ENCODE measurements at regions not wholly inside any gene's neighbourhood (a gene's known extent, or its start where the extent isn't known, plus 50 kb on each side); places are given as distances from the start of the nearest gene placed in this dataset.

DNA sequence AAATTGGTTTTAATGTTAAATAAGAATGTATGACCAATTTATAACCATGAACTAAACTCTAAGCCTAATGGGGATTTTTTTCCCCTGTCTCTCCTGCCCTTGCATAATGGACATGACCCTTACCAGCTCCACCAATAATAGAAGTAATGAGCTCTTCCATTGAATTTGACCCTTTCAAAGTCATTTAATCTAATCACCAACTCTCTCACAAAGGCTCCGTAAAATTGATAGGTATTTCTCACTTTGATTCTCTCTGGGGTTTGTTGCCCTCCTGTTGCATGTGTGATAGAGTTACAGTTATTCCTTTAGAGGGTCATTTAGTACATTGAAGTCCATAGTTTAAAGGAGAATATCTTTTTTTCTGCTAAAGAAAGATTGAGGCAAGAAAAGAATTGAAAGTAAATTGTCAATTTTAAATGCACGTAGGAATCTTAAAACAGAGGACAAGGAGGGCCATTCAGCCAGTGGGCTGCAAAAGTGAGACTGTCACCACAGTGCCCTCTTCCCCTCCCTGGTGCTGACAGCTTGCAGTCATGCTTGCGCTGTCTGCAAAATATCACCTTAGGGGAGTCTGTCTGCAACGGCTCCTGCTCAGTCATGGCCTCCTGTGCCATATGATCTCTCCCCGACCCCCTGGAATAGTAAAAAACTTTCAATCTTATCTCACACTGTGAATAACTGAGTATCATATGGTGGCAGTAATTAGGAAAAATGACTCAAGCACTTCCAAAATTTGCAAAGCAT lies 307.5 kb upstream of the GNPDA2 start:
- H3K36me3 ChIP-seq (ENCODE audit: insufficient read depth): no peaks in the 10 kb centered on the region
- no peak overlapping the region for H3K27ac ChIP-seq
- TF ChIP-seq, protein P1, sequence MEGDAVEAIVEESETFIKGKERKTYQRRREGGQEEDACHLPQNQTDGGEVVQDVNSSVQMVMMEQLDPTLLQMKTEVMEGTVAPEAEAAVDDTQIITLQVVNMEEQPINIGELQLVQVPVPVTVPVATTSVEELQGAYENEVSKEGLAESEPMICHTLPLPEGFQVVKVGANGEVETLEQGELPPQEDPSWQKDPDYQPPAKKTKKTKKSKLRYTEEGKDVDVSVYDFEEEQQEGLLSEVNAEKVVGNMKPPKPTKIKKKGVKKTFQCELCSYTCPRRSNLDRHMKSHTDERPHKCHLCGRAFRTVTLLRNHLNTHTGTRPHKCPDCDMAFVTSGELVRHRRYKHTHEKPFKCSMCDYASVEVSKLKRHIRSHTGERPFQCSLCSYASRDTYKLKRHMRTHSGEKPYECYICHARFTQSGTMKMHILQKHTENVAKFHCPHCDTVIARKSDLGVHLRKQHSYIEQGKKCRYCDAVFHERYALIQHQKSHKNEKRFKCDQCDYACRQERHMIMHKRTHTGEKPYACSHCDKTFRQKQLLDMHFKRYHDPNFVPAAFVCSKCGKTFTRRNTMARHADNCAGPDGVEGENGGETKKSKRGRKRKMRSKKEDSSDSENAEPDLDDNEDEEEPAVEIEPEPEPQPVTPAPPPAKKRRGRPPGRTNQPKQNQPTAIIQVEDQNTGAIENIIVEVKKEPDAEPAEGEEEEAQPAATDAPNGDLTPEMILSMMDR (conservative IDR thresholded peaks at IDR 0.05; ENCODE audit: low read depth, low read length): no peak
- H3K9ac ChIP-seq: no peak overlapping the region
- H3K27me3 ChIP-seq (ENCODE audit: insufficient read depth, low read depth): no peaks in the 10 kb centered on the region
- H3K4me3 ChIP-seq (IDR thresholded peaks at IDR 0.05; ENCODE audit: insufficient read depth, low read depth, low read length): no peak overlapping the region
- no peak overlapping the region for H2AFZ ChIP-seq (ENCODE audit: low read depth)
- no peak overlapping the region for H3K4me2 ChIP-seq
- H3K79me2 ChIP-seq (ENCODE audit: insufficient read depth, low read depth): no peaks in the 10 kb centered on the region
- no peaks in the 10 kb centered on the region for H4K20me1 ChIP-seq (ENCODE audit: insufficient read depth)
- no peaks in the 10 kb centered on the region for H3K4me1 ChIP-seq (ENCODE audit: low read depth, poor library complexity, severe bottlenecking)

DNA sequence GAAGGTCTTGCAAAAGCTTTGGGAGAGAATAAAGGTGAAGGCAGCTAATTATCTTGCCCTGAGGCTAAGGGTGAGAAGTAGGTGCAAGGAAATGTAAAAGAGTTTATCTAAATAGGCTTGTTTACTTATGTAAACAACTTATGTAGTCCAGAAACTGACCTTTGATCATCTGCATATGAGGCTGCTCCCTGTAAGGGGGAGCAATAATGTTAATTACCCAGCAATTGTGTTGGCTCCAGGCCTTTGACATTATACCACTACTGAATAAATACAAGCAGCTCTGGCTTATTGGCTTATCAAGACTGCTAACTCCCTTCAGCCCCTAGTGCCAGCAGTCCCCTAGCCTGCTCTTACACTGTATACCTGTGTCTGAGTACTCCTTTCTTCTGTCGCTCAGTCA lies 303.7 kb upstream of the GNPDA2 start:
- TF ChIP-seq, protein P1 (conservative IDR thresholded peaks at IDR 0.05; ENCODE audit: low read depth, low read length): no peak
- Histone ChIP-seq H3K27ac (no peak overlapping the region), H3K79me2 (ENCODE audit: insufficient read depth, low read depth) (no peaks in the 10 kb centered on the region), H3K4me1 (ENCODE audit: low read depth, poor library complexity, severe bottlenecking) (no peaks in the 10 kb centered on the region), H3K9ac (no peak overlapping the region), H3K27me3 (ENCODE audit: insufficient read depth, low read depth) (no peaks in the 10 kb centered on the region), H3K4me2 (no peak overlapping the region), H3K36me3 (ENCODE audit: insufficient read depth) (no peaks in the 10 kb centered on the region), H4K20me1 (ENCODE audit: insufficient read depth) (no peaks in the 10 kb centered on the region), H3K4me3 (IDR thresholded peaks at IDR 0.05; ENCODE audit: insufficient read depth, low read depth, low read length) (no peak overlapping the region), H2AFZ (ENCODE audit: low read depth) (no peak overlapping the region)

DNA sequence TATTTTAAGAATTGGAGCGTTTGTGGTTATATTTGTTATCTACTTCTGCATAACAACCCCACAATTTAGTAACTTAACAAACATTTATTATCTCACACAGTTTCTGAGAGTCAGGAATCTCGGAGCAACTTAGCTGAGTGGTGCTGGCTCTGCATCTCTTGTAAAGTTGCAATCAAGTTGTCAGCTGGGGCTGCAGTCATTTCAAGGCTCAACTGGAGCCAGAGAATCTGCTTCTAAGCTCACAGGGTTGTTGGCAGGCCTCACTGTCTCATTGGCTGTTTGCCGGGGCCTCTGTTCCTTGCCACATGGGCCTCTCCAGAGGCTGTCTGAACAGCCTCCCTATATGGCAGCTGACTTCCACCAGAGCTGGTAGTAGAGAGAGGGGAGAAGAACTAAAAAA lies 281.2 kb upstream of the GNPDA2 start:
- TF ChIP-seq, protein P1 (conservative IDR thresholded peaks at IDR 0.05; ENCODE audit: low read depth, low read length): no peak
- no peak overlapping the region for H3K4me3 ChIP-seq (IDR thresholded peaks at IDR 0.05; ENCODE audit: insufficient read depth, low read depth, low read length)
- H3K27ac ChIP-seq: no peak overlapping the region
- no peak overlapping the region for H3K4me2 ChIP-seq
- H3K4me1 ChIP-seq (ENCODE audit: low read depth, poor library complexity, severe bottlenecking): no peaks in the 10 kb centered on the region
- H3K36me3 ChIP-seq (ENCODE audit: insufficient read depth): no peaks in the 10 kb centered on the region
- no peak overlapping the region for H3K9ac ChIP-seq
- no peaks in the 10 kb centered on the region for H3K27me3 ChIP-seq (ENCODE audit: insufficient read depth, low read depth)
- no peak overlapping the region for H2AFZ ChIP-seq (ENCODE audit: low read depth)
- no peaks in the 10 kb centered on the region for H3K79me2 ChIP-seq (ENCODE audit: insufficient read depth, low read depth)
- H4K20me1 ChIP-seq (ENCODE audit: insufficient read depth): no peaks in the 10 kb centered on the region

DNA sequence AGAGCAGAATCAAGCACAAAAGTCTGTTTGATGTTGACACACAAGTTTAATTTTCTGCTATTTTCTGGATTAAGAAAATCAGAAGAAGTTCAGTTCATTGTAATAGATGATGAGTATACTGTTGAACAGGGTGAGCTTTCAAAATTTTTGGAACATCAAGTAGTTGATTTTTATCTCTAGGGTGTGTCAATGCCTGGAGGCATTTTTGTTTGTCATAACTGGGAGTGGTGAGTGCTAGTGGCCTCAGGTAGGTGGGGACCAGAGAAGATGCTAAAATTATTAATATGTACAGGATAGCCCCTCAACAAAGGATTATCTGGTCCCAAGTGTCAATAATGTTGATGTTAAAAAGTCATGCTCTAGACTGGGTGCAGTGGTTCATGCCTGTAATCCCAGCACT lies 279.7 kb upstream of the GNPDA2 start:
- no peak overlapping the region for H3K4me2 ChIP-seq
- TF ChIP-seq, protein P1 (conservative IDR thresholded peaks at IDR 0.05; ENCODE audit: low read depth, low read length): no peak
- no peak overlapping the region for H3K27ac ChIP-seq
- H3K4me3 ChIP-seq (IDR thresholded peaks at IDR 0.05; ENCODE audit: insufficient read depth, low read depth, low read length): no peak overlapping the region
- no peaks in the 10 kb centered on the region for H3K36me3 ChIP-seq (ENCODE audit: insufficient read depth)
- H3K27me3 ChIP-seq (ENCODE audit: insufficient read depth, low read depth): no peaks in the 10 kb centered on the region
- H3K9ac ChIP-seq: no peak overlapping the region
- H3K4me1 ChIP-seq (ENCODE audit: low read depth, poor library complexity, severe bottlenecking): no peaks in the 10 kb centered on the region
- H3K79me2 ChIP-seq (ENCODE audit: insufficient read depth, low read depth): no peaks in the 10 kb centered on the region
- H2AFZ ChIP-seq (ENCODE audit: low read depth): no peak overlapping the region
- no peaks in the 10 kb centered on the region for H4K20me1 ChIP-seq (ENCODE audit: insufficient read depth)

Measured in KMS-11 (cell line).